Mesendoderm (in vitro differentiated cells): ENCODE measurements at regions not wholly inside any gene's neighbourhood (a gene's known extent, or its start where the extent isn't known, plus 50 kb on each side); places are given as distances from the start of the nearest gene placed in this dataset.

Experiments used
- DNase-seq: peaks from one replicate; pipeline ENCODE4 v3.0.0; 2013
- H2AK5ac ChIP-seq: 2 replicates; pipeline ENCODE4 v1.6.1; 2013; ENCODE audit warnings: low read length, inconsistent platforms
- H2BK120ac ChIP-seq: 2 replicates; pipeline ENCODE4 v1.6.1; 2013; ENCODE audit warnings: low read depth, mild to moderate bottlenecking, low read length, moderate library complexity, mixed read lengths
- H2BK15ac ChIP-seq: replicated peaks from 2 replicates; pipeline ENCODE4 v1.6.1; 2013; ENCODE audit warnings: low read depth, mild to moderate bottlenecking, moderate library complexity
- H2BK5ac ChIP-seq: 2 replicates; pipeline ENCODE4 v1.6.1; 2013; ENCODE audit warnings: low read length, inconsistent platforms
- H3K18ac ChIP-seq: 2 replicates; pipeline ENCODE4 v1.6.1; 2013; ENCODE audit warnings: mild to moderate bottlenecking, low read length, mixed read lengths
- H3K23ac ChIP-seq: one replicate; pipeline ENCODE4 v1.6.1; 2013; ENCODE audit warnings: low read length
- H3K27ac ChIP-seq: 2 replicates; pipeline ENCODE4 v1.5.1; 2013; ENCODE audit warnings: low read depth, mild to moderate bottlenecking, inconsistent platforms, low read length, moderate library complexity
- H3K27me3 ChIP-seq: 2 replicates; pipeline ENCODE4 v1.6.1; 2013; ENCODE audit warnings: low read length, control low read depth, mild to moderate bottlenecking, inconsistent platforms; ENCODE audit not compliant: insufficient read depth, poor library complexity
- H3K36me3 ChIP-seq: 2 replicates; pipeline ENCODE4 v1.6.1; 2013; ENCODE audit warnings: low read length, inconsistent platforms; ENCODE audit not compliant: control insufficient read depth, insufficient read depth
- H3K4ac ChIP-seq: one replicate; pipeline ENCODE4 v1.6.1; 2013; ENCODE audit warnings: low read depth, mild to moderate bottlenecking, low read length, moderate library complexity
- H3K4me1 ChIP-seq: 2 replicates; pipeline ENCODE4 v1.6.1; 2013; ENCODE audit warnings: low read depth, low read length, inconsistent platforms; ENCODE audit not compliant: control insufficient read depth
- H3K4me2 ChIP-seq: 2 replicates; pipeline ENCODE4 v1.6.1; 2013; ENCODE audit warnings: low read length
- H3K4me3 ChIP-seq: 2 replicates; pipeline ENCODE4 v1.5.1; 2013; ENCODE audit warnings: mild to moderate bottlenecking, low read length
- H3K56ac ChIP-seq: one replicate; pipeline ENCODE4 v1.6.1; 2013; ENCODE audit warnings: low read length
- H3K79me1 ChIP-seq: 2 replicates; pipeline ENCODE4 v1.6.1; 2013; ENCODE audit warnings: low read length, inconsistent platforms
- H3K79me2 ChIP-seq: 2 replicates; pipeline ENCODE4 v1.6.1; 2013; ENCODE audit warnings: mild to moderate bottlenecking, low read length; ENCODE audit not compliant: control insufficient read depth, insufficient read depth
- H3K9ac ChIP-seq: 2 replicates; pipeline ENCODE4 v1.6.1; 2013; ENCODE audit warnings: low read length, inconsistent platforms
- H4K5ac ChIP-seq: one replicate; pipeline ENCODE4 v1.6.1; 2013; ENCODE audit warnings: low read length
- H4K8ac ChIP-seq: one replicate; pipeline ENCODE4 v1.6.1; 2013; ENCODE audit warnings: low read depth, mild to moderate bottlenecking, control low read depth, low read length, moderate library complexity
- WGBS: extraction: QIAGEN DNeasy Blood & Tissue Kit; methylation state at CpG from one replicate; pipeline ENCODE4 v1.1.7; 2013; ENCODE audit warnings: low lambda C conversion rate, missing lambda C conversion rate; ENCODE audit not compliant: insufficient coverage; ENCODE audit errors: extremely low coverage; 5-methylcytosine and 5-hydroxymethylcytosine counted together

GRCh38 chr6:90870561-90870960 is 283.7 kb upstream of the MAP3K7 start:
- Histone ChIP-seq H3K4me3 (no peak overlapping the region), H3K79me1 (no peaks in the 10 kb centered on the region), H3K79me2 (no peaks in the 10 kb centered on the region), H3K18ac (no peak overlapping the region), H4K8ac (no peak overlapping the region), H4K5ac (no peak overlapping the region), H2BK15ac (no peak overlapping the region), H3K4me2 (no peak overlapping the region), H3K56ac (no peak overlapping the region), H2BK5ac (no peak overlapping the region), H3K36me3 (no peaks in the 10 kb centered on the region), H3K27ac (no peak overlapping the region), H3K4me1 (no peaks in the 10 kb centered on the region), H3K9ac (no peak overlapping the region), H2BK120ac (no peak overlapping the region), H3K27me3 (no peaks in the 10 kb centered on the region), H2AK5ac (no peak overlapping the region), H3K23ac (no peak overlapping the region), H3K4ac (no peak overlapping the region)
- DNase-seq: no peak
- WGBS: no CpG with 5 or more reads among the region's 1 CpG

- H3K4me2 ChIP-seq: no peak overlapping the region
- H2BK120ac ChIP-seq: no peak overlapping the region
- H3K4me1 ChIP-seq: no peaks in the 10 kb centered on the region
- no peaks in the 10 kb centered on the region for H3K79me1 ChIP-seq
- H3K27me3 ChIP-seq: no peaks in the 10 kb centered on the region
- no peak for DNase-seq
- no peak overlapping the region for H3K56ac ChIP-seq
- H3K4me3 ChIP-seq: no peak overlapping the region
- no peak overlapping the region for H3K27ac ChIP-seq
- no peaks in the 10 kb centered on the region for H3K36me3 ChIP-seq
- no peak overlapping the region for H2BK15ac ChIP-seq
- H3K79me2 ChIP-seq: no peaks in the 10 kb centered on the region
- H3K9ac ChIP-seq: no peak overlapping the region
- H4K8ac ChIP-seq: no peak overlapping the region
- H2BK5ac ChIP-seq: no peak overlapping the region
- no peak overlapping the region for H4K5ac ChIP-seq
- no peak overlapping the region for H3K18ac ChIP-seq
- WGBS: no CpG with 5 or more reads among the region's 2 CpGs
- no peak overlapping the region for H2AK5ac ChIP-seq
- H3K23ac ChIP-seq: no peak overlapping the region
- H3K4ac ChIP-seq: no peak overlapping the region
Measured at GRCh38 chr6:90868656-90869055, 281.8 kb upstream of the MAP3K7 start.

DNA sequence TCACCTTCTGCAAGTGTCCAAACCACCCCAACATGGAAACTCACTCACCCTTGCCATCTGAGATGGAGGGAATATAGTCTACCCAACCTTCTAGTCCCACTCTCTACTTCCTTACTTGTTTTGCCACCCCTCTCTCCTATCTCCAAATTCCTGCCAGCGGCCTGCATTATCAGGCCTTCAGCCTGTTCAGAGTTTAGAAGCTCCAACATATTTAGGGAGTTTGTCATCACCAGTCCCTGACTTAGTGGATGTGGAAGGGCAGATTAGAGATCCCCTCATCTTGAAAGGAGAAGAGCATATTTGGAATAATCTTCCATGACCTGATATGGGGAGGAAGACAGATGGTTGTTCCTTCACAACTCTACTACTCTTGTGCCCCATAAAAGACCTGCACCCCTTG is 281.4 kb upstream of the MAP3K7 start:
- Histone ChIP-seq H3K27me3 (no peaks in the 10 kb centered on the region), H4K5ac (no peak overlapping the region), H3K79me1 (no peaks in the 10 kb centered on the region), H2AK5ac (no peak overlapping the region), H3K36me3 (no peaks in the 10 kb centered on the region), H2BK5ac (no peak overlapping the region), H2BK15ac (no peak overlapping the region), H2BK120ac (no peak overlapping the region), H3K56ac (no peak overlapping the region), H3K18ac (no peak overlapping the region), H3K23ac (no peak overlapping the region), H3K4me3 (no peak overlapping the region), H3K9ac (no peak overlapping the region), H4K8ac (no peak overlapping the region), H3K4ac (no peak overlapping the region), H3K4me1 (no peaks in the 10 kb centered on the region), H3K4me2 (no peak overlapping the region), H3K79me2 (no peaks in the 10 kb centered on the region), H3K27ac (no peak overlapping the region)
- no peak for DNase-seq
- no CpG with 5 or more reads among the region's 1 CpG for WGBS

DNA sequence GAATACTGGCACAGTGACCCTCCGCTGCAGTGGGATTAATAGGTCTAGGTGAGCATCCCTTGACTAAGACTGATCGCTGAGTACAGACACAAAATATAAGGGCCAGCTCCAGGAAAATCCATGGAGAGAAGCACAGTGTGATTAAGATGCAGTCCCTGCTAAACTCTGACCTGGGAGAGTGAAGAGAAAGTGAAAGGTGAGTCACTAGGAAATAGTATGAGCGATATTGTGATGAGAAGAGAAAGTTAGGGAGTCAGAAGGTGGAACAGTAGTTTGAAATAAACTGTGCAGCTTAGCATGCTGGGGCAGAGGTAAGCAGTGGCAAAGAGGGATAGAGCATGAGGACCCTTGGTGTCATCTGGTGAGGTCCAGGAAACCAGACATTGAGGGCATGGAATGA is 278.6 kb upstream of the MAP3K7 start:
- Histone ChIP-seq H2BK15ac (no peak overlapping the region), H3K36me3 (no peaks in the 10 kb centered on the region), H4K8ac (no peak overlapping the region), H3K4me2 (no peak overlapping the region), H2BK120ac (no peak overlapping the region), H3K23ac (no peak overlapping the region), H3K27ac (no peak overlapping the region), H4K5ac (no peak overlapping the region), H2BK5ac (no peak overlapping the region), H2AK5ac (no peak overlapping the region), H3K79me2 (no peaks in the 10 kb centered on the region), H3K4ac (no peak overlapping the region), H3K4me3 (no peak overlapping the region), H3K18ac (no peak overlapping the region), H3K27me3 (no peaks in the 10 kb centered on the region), H3K9ac (no peak overlapping the region), H3K79me1 (no peaks in the 10 kb centered on the region), H3K4me1 (no peaks in the 10 kb centered on the region), H3K56ac (no peak overlapping the region)
- no peak for DNase-seq
- WGBS: 100% methylated on average over 1 of the region's 3 CpGs

DNA sequence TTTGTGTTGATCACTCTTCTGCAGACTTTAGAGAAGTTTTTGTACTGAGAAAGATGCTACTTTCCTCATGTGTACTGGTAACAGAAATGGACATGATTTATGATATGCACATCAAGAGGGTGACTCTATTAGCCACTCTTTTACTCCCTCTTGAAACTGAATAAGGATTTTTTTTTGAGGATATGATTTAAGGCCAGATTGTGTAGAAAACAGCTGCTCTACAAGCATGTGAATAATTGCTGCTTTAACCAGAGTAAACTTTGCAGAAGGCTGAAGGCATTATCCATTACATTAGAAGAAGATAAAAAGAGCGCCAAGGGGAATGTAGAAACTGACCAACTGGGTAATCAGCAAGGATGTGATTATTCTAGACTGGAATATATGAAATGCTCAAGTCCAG is 276.2 kb upstream of the MAP3K7 start:
- H2BK5ac ChIP-seq: no peak overlapping the region
- WGBS: no CpG with 5 or more reads among the region's 1 CpG

DNA sequence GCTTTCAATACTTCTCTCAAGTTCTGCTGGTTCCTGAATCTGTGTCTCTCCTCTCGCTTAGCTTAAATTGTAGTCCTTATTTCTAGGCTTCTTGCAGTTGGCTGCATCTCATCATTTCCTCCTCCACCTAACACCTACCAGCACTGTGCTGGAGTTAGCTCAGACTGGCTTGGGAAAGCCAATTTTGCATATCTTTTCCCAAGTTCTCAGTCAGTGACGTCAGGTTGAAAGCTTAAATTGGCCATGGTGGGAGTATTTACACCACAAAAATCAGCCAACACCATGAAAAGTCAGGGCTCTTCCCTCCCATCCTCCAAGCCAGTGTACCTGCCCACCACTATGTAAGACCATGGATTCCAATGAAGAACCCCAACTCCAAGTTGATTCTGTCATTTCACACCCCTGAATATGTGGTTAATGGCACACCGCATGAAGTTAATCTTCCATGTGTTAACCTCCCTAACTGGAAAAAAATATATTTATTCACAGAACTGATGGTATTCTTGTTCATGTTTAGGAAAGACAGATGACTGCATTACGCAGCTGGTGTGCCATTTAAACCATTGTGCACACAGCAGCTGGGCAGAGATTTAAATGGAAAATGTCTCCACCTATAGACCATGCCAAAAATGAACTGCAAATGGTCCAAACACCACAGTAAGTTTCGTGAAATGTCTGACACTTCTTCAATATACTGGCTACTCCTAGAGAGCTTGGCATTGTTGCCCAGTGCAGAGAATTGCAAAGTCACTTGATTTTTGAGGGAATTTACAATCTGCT is 274.1 kb upstream of the MAP3K7 start:
- H3K4me1 ChIP-seq: no peaks in the 10 kb centered on the region
- H3K36me3 ChIP-seq: no peaks in the 10 kb centered on the region
- no peak overlapping the region for H4K8ac ChIP-seq
- no peak overlapping the region for H3K4me2 ChIP-seq
- no peak overlapping the region for H3K56ac ChIP-seq
- no peaks in the 10 kb centered on the region for H3K79me2 ChIP-seq
- H2BK15ac ChIP-seq: no peak overlapping the region
- no peak overlapping the region for H3K4me3 ChIP-seq
- DNase-seq: peak; percentile 44
- WGBS: no CpG with 5 or more reads among the region's 5 CpGs
- no peaks in the 10 kb centered on the region for H3K79me1 ChIP-seq
- H3K27me3 ChIP-seq: no peaks in the 10 kb centered on the region
- H3K27ac ChIP-seq: no peak overlapping the region
- no peak overlapping the region for H2BK120ac ChIP-seq
- H3K9ac ChIP-seq: no peak overlapping the region
- H3K23ac ChIP-seq: no peak overlapping the region
- H2BK5ac ChIP-seq: no peak overlapping the region
- H3K18ac ChIP-seq: no peak overlapping the region
- no peak overlapping the region for H2AK5ac ChIP-seq
- H4K5ac ChIP-seq: no peak overlapping the region
- no peak overlapping the region for H3K4ac ChIP-seq

More for the DNA sequence above, 276.2 kb upstream of the MAP3K7 start:
- Histone ChIP-seq H3K23ac (no peak overlapping the region), H2BK15ac (no peak overlapping the region), H2BK120ac (no peak overlapping the region), H3K4me3 (no peak overlapping the region), H2AK5ac (no peak overlapping the region), H4K8ac (no peak overlapping the region), H3K79me1 (no peaks in the 10 kb centered on the region), H3K79me2 (no peaks in the 10 kb centered on the region), H3K36me3 (no peaks in the 10 kb centered on the region), H3K18ac (no peak overlapping the region), H3K56ac (no peak overlapping the region), H3K27ac (no peak overlapping the region), H3K4me2 (no peak overlapping the region), H3K4ac (no peak overlapping the region), H3K4me1 (no peaks in the 10 kb centered on the region), H4K5ac (no peak overlapping the region), H3K27me3 (no peaks in the 10 kb centered on the region), H3K9ac (no peak overlapping the region)
- no peak for DNase-seq
